Germinal center (tissue), 1 donor: ENCODE measurements at regions not wholly inside any gene's neighbourhood (a gene's known extent, or its start where the extent isn't known, plus 50 kb on each side); places are given as distances from the start of the nearest gene placed in this dataset.
"Not testable (repeated sequence)": the region's sequence is repeated elsewhere in the genome, so short reads cannot be mapped to it uniquely, and the experiment has no call there.

Experiments used
- DNase-seq: peaks from one replicate; pipeline ENCODE4 v3.0.0; 2012; ENCODE audit warnings: mixed read lengths, low spot score

- DNase-seq, result peak; percentile 71
Observed at GRCh38 chr7:101743241-101743994, 74.0 kb upstream of the CUX1 start.

GRCh38 chr7:101743995-101744360 is 73.4 kb upstream of the CUX1 start:
- DNase-seq, result no peak

- DNase-seq, result no peak
Observed at GRCh38 chr7:101744588-101744987, 72.8 kb upstream of the CUX1 start.

GRCh38 chr7:101746314-101746713 is 71.1 kb upstream of the CUX1 start:
- peak; percentile 40 for DNase-seq

- DNase-seq, result no peak
Observed at GRCh38 chr7:101747053-101747878, 70.2 kb upstream of the CUX1 start.

GRCh38 chr7:101747879-101748345 is 69.5 kb upstream of the CUX1 start:
- no peak for DNase-seq

- no peak for DNase-seq
Observed at GRCh38 chr7:101749891-101750290, 67.5 kb upstream of the CUX1 start.

- no peak for DNase-seq
Observed at GRCh38 chr7:101753316-101753715, 64.1 kb upstream of the CUX1 start.

GRCh38 chr7:101754424-101755159 is 62.8 kb upstream of the CUX1 start:
- DNase-seq, result no peak

GRCh38 chr7:101757879-101758278 is 59.5 kb upstream of the CUX1 start:
- DNase-seq, result no peak

GRCh38 chr7:101758519-101758918 is 58.9 kb upstream of the CUX1 start:
- DNase-seq, result not testable (repeated sequence)

- DNase-seq, result no peak
Observed at GRCh38 chr7:101764221-101764620, 53.2 kb upstream of the CUX1 start.

- DNase-seq, result no peak
Observed at GRCh38 chr7:101767544-101767943, 49.9 kb upstream of the CUX1 start.
